SK-N-SH (cell line): ENCODE measurements at regions not wholly inside any gene's neighbourhood (a gene's known extent, or its start where the extent isn't known, plus 50 kb on each side); places are given as distances from the start of the nearest gene placed in this dataset.

Experiments used
- CTCF ChIA-PET: fragments of 300-600, 350-600 bp; formaldehyde crosslinking; extraction: SDS; loops from one replicate; lab custom pipeline; 2021; lab: Yijun Ruan, JAX
- POLR2A ChIA-PET: fragments of 350-600 bp; sonication (Branson Sonifier 250); formaldehyde crosslinking; extraction: SDS; loops from one replicate; lab custom pipeline; 2020; ENCODE audit warnings: antibody characterized with exemption, inconsistent platforms; lab: Yijun Ruan, JAX
- DNase-seq: peaks from one replicate; pipeline ENCODE4 v3.0.0; 2012
- H2AFZ ChIP-seq: fragments of 200-600 bp; sonication (generic); 2 replicates; pipeline ENCODE4 v1.8.1; 2016; ENCODE audit warnings: antibody characterized with exemption, mild to moderate bottlenecking, low read depth
- H3F3A ChIP-seq: fragments of 200-600 bp; sonication (generic); replicated peaks from 2 replicates; pipeline ENCODE3; 2016; ENCODE audit warnings: antibody characterized with exemption, mild to moderate bottlenecking; ENCODE audit not compliant: insufficient read depth
- H3K27ac ChIP-seq, 2 experiments: fragments of 200-500 bp in 1 of 2; fragments of 200-600 bp in 1 of 2; sonication (Bioruptor generic) in 1 of 2; sonication (generic), shearing (Covaris generic) in 1 of 2; 2 replicates each; pipeline versions ENCODE4 v1.5.1 to v1.6.1; 2014 to 2016; ENCODE audit warnings: low read depth in 2 of 2, inconsistent platforms in 1 of 2, low read length in 1 of 2, mild to moderate bottlenecking in 1 of 2, mixed read lengths in 1 of 2
- H3K27me3 ChIP-seq: fragments of 200-600 bp; sonication (generic), shearing (Covaris generic); 2 replicates; pipeline ENCODE4 v1.6.1; 2016; ENCODE audit warnings: mixed run types; ENCODE audit not compliant: insufficient read depth
- H3K36me3 ChIP-seq, 2 experiments: fragments of 200-500 bp in 1 of 2; fragments of 200-600 bp in 1 of 2; sonication (Bioruptor generic) in 1 of 2; sonication (generic) in 1 of 2; replicated peaks in 1 of 2; 2 replicates each; pipeline versions ENCODE3 to v1.5.1; 2014 to 2016; ENCODE audit warnings: low read length in 1 of 2, mild to moderate bottlenecking in 1 of 2; ENCODE audit not compliant: insufficient read depth in 2 of 2, control insufficient read depth in 1 of 2
- H3K4me1 ChIP-seq, 2 experiments: fragments of 200-500 bp in 1 of 2; fragments of 200-600 bp in 1 of 2; sonication (Bioruptor generic) in 1 of 2; sonication (generic), shearing (Covaris generic) in 1 of 2; 2 replicates each; pipeline versions ENCODE4 v1.5.1 to v1.6.1; 2014 to 2016; ENCODE audit warnings: low read depth in 1 of 2, low read length in 1 of 2, mixed run types in 1 of 2; ENCODE audit not compliant: insufficient read depth in 2 of 2, control insufficient read depth in 1 of 2
- H3K4me2 ChIP-seq: fragments of 200-600 bp; sonication (generic), shearing (Covaris generic); 2 replicates; pipeline ENCODE4 v1.6.1; 2017; ENCODE audit warnings: mixed run types
- H3K4me3 ChIP-seq, 2 experiments: fragments of 200-500 bp in 1 of 2; fragments of 200-600 bp in 1 of 2; sonication (Bioruptor generic) in 1 of 2; sonication (generic), shearing (Covaris generic) in 1 of 2; 2 replicates each; pipeline versions ENCODE4 v1.5.1 to v1.8.1; 2014 to 2016; ENCODE audit warnings: low read depth in 2 of 2, inconsistent platforms in 1 of 2, low read length in 1 of 2, mild to moderate bottlenecking in 1 of 2, mixed read lengths in 1 of 2, moderate library complexity in 1 of 2
- H3K79me2 ChIP-seq: fragments of 200-600 bp; sonication (generic); 2 replicates; pipeline ENCODE4 v1.8.1; 2017; ENCODE audit warnings: mild to moderate bottlenecking; ENCODE audit not compliant: insufficient read depth
- H3K9ac ChIP-seq: fragments of 200-600 bp; sonication (generic); 2 replicates; pipeline ENCODE4 v1.6.1; 2017; ENCODE audit warnings: mixed run types
- H3K9me2 ChIP-seq: fragments of 200-600 bp; sonication (generic); 2 replicates; pipeline ENCODE4 v1.6.1; 2017; ENCODE audit warnings: mixed run types
- H3K9me3 ChIP-seq: fragments of 200-600 bp; sonication (generic); 2 replicates; pipeline ENCODE4 v1.6.1; 2017; ENCODE audit warnings: mixed run types, mild to moderate bottlenecking, moderate library complexity
- H4K20me1 ChIP-seq: fragments of 200-600 bp; sonication (generic); 2 replicates; pipeline ENCODE4 v1.6.1; 2017; ENCODE audit warnings: mild to moderate bottlenecking, mixed run types; ENCODE audit not compliant: insufficient read depth
- CHD2 ChIP-seq: fragments of 150-350 bp; IDR thresholded peaks from 2 replicates; pipeline ENCODE4 v1.6.1; 2018; ENCODE audit warnings: low read length; ENCODE audit not compliant: partially characterized antibody
- EZH2phosphoT487 ChIP-seq: fragments of 200-600 bp; sonication (generic); IDR thresholded peaks from 2 replicates; pipeline ENCODE4 v1.6.1; 2017; ENCODE audit warnings: low read depth, mixed run types, mild to moderate bottlenecking, antibody characterized with exemption, moderate library complexity, borderline replicate concordance
- FOSL2 ChIP-seq: IDR thresholded peaks from 2 replicates; pipeline ENCODE4 v1.4.0; 2012; ENCODE audit warnings: low read depth, mild to moderate bottlenecking, moderate library complexity, borderline replicate concordance
- FOXJ3 ChIP-seq: sonication (generic); formaldehyde crosslinking; IDR thresholded peaks from 2 replicates; pipeline ENCODE4 v1.5.1; 2020; ENCODE audit warnings: mild to moderate bottlenecking, missing genetic modification reagents
- GABPA ChIP-seq: IDR thresholded peaks from 2 replicates; pipeline ENCODE4 v1.4.0; 2012; ENCODE audit warnings: low read depth, mild to moderate bottlenecking
- GATA2 ChIP-seq: sonication (generic); formaldehyde crosslinking; IDR thresholded peaks from 2 replicates; pipeline ENCODE4 v1.5.0; 2020; ENCODE audit warnings: mild to moderate bottlenecking, missing genetic modification reagents
- MEF2A ChIP-seq: IDR thresholded peaks from 2 replicates; pipeline ENCODE4 v1.4.0; 2012; ENCODE audit warnings: low read depth, borderline replicate concordance
- MXI1 ChIP-seq: IDR thresholded peaks from 2 replicates; pipeline ENCODE4 v1.6.1; 2012; ENCODE audit warnings: mild to moderate bottlenecking, low read depth, low read length, improper control_type of control experiment
- NFIC ChIP-seq: IDR thresholded peaks from 2 replicates; pipeline ENCODE4 v1.4.0; 2012; ENCODE audit warnings: borderline replicate concordance
- RXRA ChIP-seq: IDR thresholded peaks from 2 replicates; pipeline ENCODE4 v1.4.0; 2012; ENCODE audit warnings: low read depth, mild to moderate bottlenecking, borderline replicate concordance
- SMC3 ChIP-seq: IDR thresholded peaks from 2 replicates; pipeline ENCODE4 v1.6.1; 2012; ENCODE audit warnings: low read depth, low read length, improper control_type of control experiment
- TCF12 ChIP-seq: IDR thresholded peaks from 2 replicates; pipeline ENCODE4 v1.4.0; 2012
- YY1 ChIP-seq: IDR thresholded peaks from 2 replicates; pipeline ENCODE4 v1.4.0; 2012; ENCODE audit warnings: low read depth, mild to moderate bottlenecking
- ZBTB33 ChIP-seq: IDR thresholded peaks from 2 replicates; pipeline ENCODE4 v1.4.0; 2012; ENCODE audit warnings: low read depth, borderline replicate concordance
- WGBS: methylation state at CpG from one replicate; pipeline ENCODE4 v1.1.6; 2017; ENCODE audit warnings: low lambda C conversion rate; 5-methylcytosine and 5-hydroxymethylcytosine counted together

- Histone ChIP-seq H3K36me3 (no peaks in the 10 kb centered on the region), H3K9ac (no peak overlapping the region), H3K4me1 (peaks cover 0 to 5% of the 10 kb centered on the region in 2 experiments; a peak in 1 of 4 replicates), H3K79me2 (no peaks in the 10 kb centered on the region), H3K27ac (no peak overlapping the region), H4K20me1 (no peaks in the 10 kb centered on the region), H3K4me3 (no peak overlapping the region), H3K9me2 (no peaks in the 10 kb centered on the region), H3K4me2 (no peak overlapping the region), H3K9me3 (no peaks in the 10 kb centered on the region), H3K27me3 (no peaks in the 10 kb centered on the region), H2AFZ (peak overlapping the region; percentile 4; the same call in 1 of the 2 replicates), H3F3A (no peaks in the 10 kb centered on the region)
- DNase-seq: no peak
- TF ChIP-seq CHD2 (no peak), FOXJ3 (CRISPR knock-in tag) (no peak), YY1 (no peak), TCF12 (0 out of 2 replicates have a peak, but pooled peaks have one; percentile 8), NFIC (no peak), MEF2A (no peak), RXRA (no peak), FOSL2 (no peak)
- ChIA-PET POLR2A (no interaction called here), CTCF (no interaction called here)
These were observed 723.7 kb downstream of the C12orf50 start for GRCh38 chr12:87305481-87305880.

- ChIA-PET POLR2A (no interaction called here), CTCF (interaction anchor here (1.4 kb wide), 1 partner anchor 30 kb away, joined by 4 read pairs; no protein-coding TSS in a partner anchor)
- no peak for TF ChIP-seq CHD2
- no peak for TF ChIP-seq SMC3
- no peak for TF ChIP-seq EZH2phosphoT487
- TF ChIP-seq MXI1: no peak
- no peak for TF ChIP-seq GATA2
- TF ChIP-seq GABPA: no peak
- TF ChIP-seq ZBTB33: no peak
- 54% methylated on average over 2 of the region's 2 CpGs for WGBS
- Histone ChIP-seq H2AFZ (no peak overlapping the region), H3K9me2 (no peaks in the 10 kb centered on the region), H3K9me3 (no peaks in the 10 kb centered on the region), H3K9ac (no peak overlapping the region), H3F3A (no peaks in the 10 kb centered on the region), H3K79me2 (no peaks in the 10 kb centered on the region), H3K4me3 (no peak overlapping the region), H3K4me1 (0 out of 4 replicates have a peak, but pooled peaks cover 0 to 5% of the 10 kb centered on the region in 2 experiments), H3K27ac (no peak overlapping the region), H4K20me1 (no peaks in the 10 kb centered on the region), H3K36me3 (no peaks in the 10 kb centered on the region), H3K4me2 (no peak overlapping the region), H3K27me3 (no peaks in the 10 kb centered on the region)
- no peak for DNase-seq
These were observed 724.8 kb downstream of the C12orf50 start for GRCh38 chr12:87304406-87304805.
